ENCODE measurements at regions not wholly inside any gene's neighbourhood (a gene's known extent, or its start where the extent isn't known, plus 50 kb on each side); places are given as distances from the start of the nearest gene placed in this dataset.

GRCh38 chr14:99075771-99076375, 196.1 kb downstream of the BCL11B start:
- TF ChIP-seq NR3C1 (CRISPR knock-in tag; conservative IDR thresholded peaks at IDR 0.05; ENCODE audit: low read depth) (no peak), GABPB1 (CRISPR knock-in tag; IDR thresholded peaks at IDR 0.05) (no peak), ZNF232 (CRISPR knock-in tag; IDR thresholded peaks at IDR 0.05) (no peak), CTCF (IDR thresholded peaks at IDR 0.05) (no peak), MLX (CRISPR knock-in tag; IDR thresholded peaks at IDR 0.05) (no peak)

Data from WTC11 (cell line).